ENCODE measurements at regions not wholly inside any gene's neighbourhood (a gene's known extent, or its start where the extent isn't known, plus 50 kb on each side); places are given as distances from the start of the nearest gene placed in this dataset.

DNA sequence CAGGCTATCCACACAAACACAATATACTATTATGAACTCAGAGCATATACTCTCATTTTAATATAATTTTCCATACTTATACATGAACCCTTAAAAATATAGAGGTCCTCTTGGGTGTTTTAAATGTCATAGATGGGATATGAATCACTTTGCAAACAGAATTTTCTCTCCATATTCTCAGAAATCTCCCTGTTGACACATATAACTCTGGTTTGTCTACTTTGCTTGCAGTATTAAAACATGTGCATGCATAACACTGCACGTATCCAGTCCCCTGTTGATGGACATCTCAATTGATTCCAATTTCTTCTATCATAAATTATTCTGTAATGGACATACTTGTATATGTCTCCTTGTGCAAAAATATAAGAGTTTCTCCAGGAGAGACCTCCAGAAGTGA, 417.5 kb upstream of the TBX3 start:
- intact Hi-C loops (cut with micrococcal nuclease) (no loop called here), dilution Hi-C loops (cut with MboI; ENCODE audit: extremely low pct_ligation_motif_present, low sequenced_read_pairs) (no loop called here)
- Histone ChIP-seq H3K27me3 (ENCODE audit: control insufficient read depth in 2 of 2, insufficient read depth in 2 of 2, low read length in 2 of 2) (no peaks in the 10 kb centered on the region), H3K9me1 (replicated peaks; ENCODE audit: control insufficient read depth, extremely low read depth, insufficient read depth, low read length) (no peaks in the 10 kb centered on the region), H3K4me1 (ENCODE audit: control insufficient read depth, extremely low read depth, insufficient read depth, low read length) (no peaks in the 10 kb centered on the region), H4K20me1 (replicated peaks; ENCODE audit: control insufficient read depth, extremely low read depth, insufficient read depth, low read length) (no peaks in the 10 kb centered on the region), H3K9me3 (replicated peaks; ENCODE audit: control insufficient read depth, insufficient read depth, low read length) (peaks cover 3% of the 10 kb centered on the region), H3K36me3 (ENCODE audit: control insufficient read depth in 2 of 2, extremely low read depth in 1 of 2, insufficient read depth in 2 of 2, low read length in 2 of 2) (no peaks in the 10 kb centered on the region), H3K9ac (replicated peaks; ENCODE audit: extremely low read depth, insufficient read depth, low read length) (no peak overlapping the region), H3K27ac (ENCODE audit: insufficient read depth, low read depth, low read length) (no peak overlapping the region), H2AFZ (ENCODE audit: low read depth, low read length) (no peak overlapping the region), H3K79me2 (ENCODE audit: control insufficient read depth, insufficient read depth, low read length) (no peaks in the 10 kb centered on the region), H3K4me3 (replicated peaks in 1 of 3; ENCODE audit: insufficient read depth in 1 of 3, low read depth in 1 of 3, low read length in 3 of 3) (no peak overlapping the region), H3K4me2 (ENCODE audit: insufficient read depth, low read length) (no peak overlapping the region)
- POLR2A ChIA-PET: no interaction called here
- no TSS peak for BruUV-seq (replicated peaks)
- no peak for FAIRE-seq
- CTCF ChIA-PET: no interaction called here
- no peak for DNase-seq (ENCODE audit: low read depth, low spot score)
- TF ChIP-seq GATA2 (IDR thresholded peaks at IDR 0.05; ENCODE audit: insufficient read depth, insufficient read length, low read depth, low read length) (no peak), POLR2A (IDR thresholded peaks at IDR 0.05; ENCODE audit: low read depth, low read length) (no peak), JUN (IDR thresholded peaks at IDR 0.05; ENCODE audit: borderline replicate concordance, insufficient read depth, insufficient read length, low read depth) (no peak), MYC (IDR thresholded peaks at IDR 0.05; ENCODE audit: low read depth, low read length) (no peak), FOS (IDR thresholded peaks at IDR 0.05; ENCODE audit: borderline replicate concordance, insufficient read depth, low read length) (no peak)

GRCh38 chr12:115097416-115097815, 413.4 kb upstream of the TBX3 start:
- no peak overlapping the region for H3K4me2 ChIP-seq (ENCODE audit: insufficient read depth, low read length)

More at GRCh38 chr12:115097416-115097815, 413.4 kb upstream of the TBX3 start:
- no peak for FAIRE-seq
- H2AFZ ChIP-seq (ENCODE audit: low read depth, low read length): no peak overlapping the region
- POLR2A ChIA-PET: no interaction called here
- no peak overlapping the region for H3K9ac ChIP-seq (replicated peaks; ENCODE audit: extremely low read depth, insufficient read depth, low read length)
- no peaks in the 10 kb centered on the region for H3K9me1 ChIP-seq (replicated peaks; ENCODE audit: control insufficient read depth, extremely low read depth, insufficient read depth, low read length)
- no peak for TF ChIP-seq POLR2AphosphoS5 (IDR thresholded peaks at IDR 0.05; ENCODE audit: insufficient read depth, low read depth, low read length)
- TF ChIP-seq MYC (IDR thresholded peaks at IDR 0.05; ENCODE audit: low read depth, low read length): no peak
- no peaks in the 10 kb centered on the region for H3K36me3 ChIP-seq (ENCODE audit: control insufficient read depth in 2 of 2, extremely low read depth in 1 of 2, insufficient read depth in 2 of 2, low read length in 2 of 2)
- no peaks in the 10 kb centered on the region for H4K20me1 ChIP-seq (replicated peaks; ENCODE audit: control insufficient read depth, extremely low read depth, insufficient read depth, low read length)
- DNase-seq (ENCODE audit: low read depth, low spot score): no peak
- BruUV-seq (replicated peaks): no TSS peak
- no peak overlapping the region for H3K4me3 ChIP-seq (replicated peaks in 1 of 3; ENCODE audit: insufficient read depth in 1 of 3, low read depth in 1 of 3, low read length in 3 of 3)
- H3K4me1 ChIP-seq (ENCODE audit: control insufficient read depth, extremely low read depth, insufficient read depth, low read length): no peaks in the 10 kb centered on the region
- CTCF ChIA-PET: no interaction called here
- no peaks in the 10 kb centered on the region for H3K27me3 ChIP-seq (ENCODE audit: control insufficient read depth in 2 of 2, insufficient read depth in 2 of 2, low read length in 2 of 2)
- dilution Hi-C loops (cut with MboI; ENCODE audit: extremely low pct_ligation_motif_present, low sequenced_read_pairs): no loop called here
- no peak overlapping the region for H3K27ac ChIP-seq (ENCODE audit: insufficient read depth, low read depth, low read length)
- H3K79me2 ChIP-seq (ENCODE audit: control insufficient read depth, insufficient read depth, low read length): no peaks in the 10 kb centered on the region
- intact Hi-C loops (cut with micrococcal nuclease): no loop called here
- peaks cover 1% of the 10 kb centered on the region for H3K9me3 ChIP-seq (replicated peaks; ENCODE audit: control insufficient read depth, insufficient read depth, low read length)

Measured in endothelial cell of umbilical vein (primary cell).